Transverse colon (tissue), 4 donors: ENCODE measurements at regions not wholly inside any gene's neighbourhood (a gene's known extent, or its start where the extent isn't known, plus 50 kb on each side); places are given as distances from the start of the nearest gene placed in this dataset.

Source experiments
- DNase-seq: peaks from one replicate; pipeline ENCODE4 v3.0.0-alpha.2; 2019
- H3K27ac ChIP-seq, 4 donors: fragments of 200-600 bp; sonication (generic); 2 replicates each; pipeline ENCODE4 v1.5.1; 2016 to 2018; ENCODE audit warnings: inconsistent platforms in 4 of 4
- H3K27me3 ChIP-seq: fragments of 200-600 bp; sonication (generic); 2 replicates; pipeline ENCODE4 v1.5.1; 2017; ENCODE audit warnings: inconsistent platforms
- H3K36me3 ChIP-seq, 4 donors: fragments of 200-600 bp; sonication (generic); 2 replicates each; pipeline ENCODE4 v1.5.1; 2017 to 2019; ENCODE audit warnings: inconsistent platforms in 4 of 4
- H3K4me1 ChIP-seq, 4 donors: fragments of 200-600 bp; sonication (generic); 2 replicates each; pipeline ENCODE4 v1.5.1; 2017 to 2020; ENCODE audit warnings: inconsistent platforms in 4 of 4
- H3K4me3 ChIP-seq, 4 donors: fragments of 200-600 bp; sonication (generic); 1 replicate in 1 of 4; 2 replicates in 3 of 4; pipeline versions ENCODE4 v1.5.1 to v1.6.1; 2017 to 2019; ENCODE audit warnings: inconsistent platforms in 4 of 4
- H3K9me3 ChIP-seq, 2 donors: fragments of 200-600 bp; sonication (generic); 2 replicates each; pipeline ENCODE4 v1.5.1; 2017 to 2019; ENCODE audit warnings: inconsistent platforms in 2 of 2
- CTCF ChIP-seq, 5 experiments: fragments of 200-600 bp in 3 of 5; fragments of 450-650 bp in 2 of 5; sonication (generic) in 3 of 5; IDR thresholded peaks; 1 replicate in 2 of 5; 2 replicates in 3 of 5; pipeline ENCODE4 v1.5.1; 2016 to 2017; ENCODE audit warnings: antibody characterized with exemption in 5 of 5, inconsistent platforms in 3 of 5, mild to moderate bottlenecking in 2 of 5, moderate library complexity in 1 of 5
- EP300 ChIP-seq: sonication (generic); formaldehyde crosslinking; IDR thresholded peaks from one replicate; pipeline ENCODE4 v1.6.1; 2017; ENCODE audit warnings: antibody characterized with exemption, low read depth
- POLR2A ChIP-seq: fragments of 450-650 bp; IDR thresholded peaks from one replicate; pipeline ENCODE4 v1.6.1; 2016; ENCODE audit warnings: antibody characterized with exemption, mild to moderate bottlenecking, moderate library complexity
- POLR2AphosphoS5 ChIP-seq, 3 donors: sonication (generic); formaldehyde crosslinking; IDR thresholded peaks; one replicate each; pipeline ENCODE4 v1.6.1; 2016; ENCODE audit warnings: antibody characterized with exemption in 3 of 3
- WGBS, 2 donors: methylation state at CpG; one replicate each; pipeline ENCODE4 v1.1.5; 2018; ENCODE audit warnings: low coverage in 1 of 2; 5-methylcytosine and 5-hydroxymethylcytosine counted together
- in situ Hi-C, 4 donors: fragments of 200-750 bp; cut with MboI; loops; one replicate each; pipeline versions ENCODE4 v1.15.0 to v1.15.1; 2017; ENCODE audit warnings: low sequenced_read_pairs in 3 of 4, low pct_ligation_motif_present in 1 of 4, low pct_unique_long_range_greater_than_20kb in 1 of 4
- intact Hi-C: fragments of 100-400 bp; cut with DNase I; formaldehyde crosslinking; loops from one replicate; pipeline ENCODE4 v1.15.1; 2023; ENCODE audit warnings: low total_unique reads

GRCh38 chr13:103157434-103158145 lies 91.4 kb upstream of the SLC10A2 start:
- H3K9me3 ChIP-seq = no peaks in the 10 kb centered on the region
- H3K27ac ChIP-seq = no peak overlapping the region
- no peaks in the 10 kb centered on the region for H3K4me1 ChIP-seq
- DNase-seq = no peak
- H3K27me3 ChIP-seq = no peaks in the 10 kb centered on the region
- no peak overlapping the region for H3K4me3 ChIP-seq
- 53 to 57% methylated on average over 2 of the region's 2 CpGs for WGBS, 2 donors
- in situ Hi-C loops (no loop called here), intact Hi-C loops (no loop called here)
- no peak for TF ChIP-seq EP300
- no peak for TF ChIP-seq POLR2A
- no peak for TF ChIP-seq CTCF (IDR thresholded peaks at IDR 0.05)
- no peak for TF ChIP-seq POLR2AphosphoS5 (IDR thresholded peaks at IDR 0.05)
- H3K36me3 ChIP-seq = no peaks in the 10 kb centered on the region

GRCh38 chr13:103157016-103157415 lies 90.8 kb upstream of the SLC10A2 start:
- H3K36me3 ChIP-seq = no peaks in the 10 kb centered on the region
- no peaks in the 10 kb centered on the region for H3K4me1 ChIP-seq
- H3K27me3 ChIP-seq = no peaks in the 10 kb centered on the region
- no peak for DNase-seq
- no peaks in the 10 kb centered on the region for H3K9me3 ChIP-seq
- no peak overlapping the region for H3K27ac ChIP-seq
- no peak overlapping the region for H3K4me3 ChIP-seq
- 33 to 59% methylated on average over 3 of the region's 3 CpGs for WGBS, 2 donors
- intact Hi-C loops = no loop called here
- TF ChIP-seq EP300 (no peak), CTCF (IDR thresholded peaks at IDR 0.05) (no peak), POLR2AphosphoS5 (IDR thresholded peaks at IDR 0.05) (no peak), POLR2A (no peak)
- in situ Hi-C loops = no loop called here

GRCh38 chr13:103156346-103156998 lies 90.3 kb upstream of the SLC10A2 start:
- H3K9me3 ChIP-seq = no peaks in the 10 kb centered on the region
- intact Hi-C loops (no loop called here), in situ Hi-C loops (no loop called here)
- H3K27me3 ChIP-seq = no peaks in the 10 kb centered on the region
- no peak overlapping the region for H3K4me3 ChIP-seq
- no peaks in the 10 kb centered on the region for H3K36me3 ChIP-seq
- H3K27ac ChIP-seq = no peak overlapping the region
- no peaks in the 10 kb centered on the region for H3K4me1 ChIP-seq
- DNase-seq = no peak
- TF ChIP-seq CTCF (IDR thresholded peaks at IDR 0.05) = no peak
- no peak for TF ChIP-seq EP300
- TF ChIP-seq POLR2AphosphoS5 (IDR thresholded peaks at IDR 0.05) = no peak
- 57 to 69% methylated on average over 3 to 6 of the region's 6 CpGs for WGBS, 2 donors

GRCh38 chr13:103153466-103153865 lies 87.2 kb upstream of the SLC10A2 start:
- intact Hi-C loops (no loop called here), in situ Hi-C loops (no loop called here)
- no peak for DNase-seq
- Histone ChIP-seq H3K9me3 (no peaks in the 10 kb centered on the region), H3K27ac (no peak overlapping the region), H3K4me3 (no peak overlapping the region), H3K27me3 (no peaks in the 10 kb centered on the region), H3K36me3 (no peaks in the 10 kb centered on the region), H3K4me1 (no peaks in the 10 kb centered on the region)
- TF ChIP-seq EP300 (no peak), POLR2A (no peak), POLR2AphosphoS5 (IDR thresholded peaks at IDR 0.05) (no peak)
- WGBS, 2 donors = 39 to 50% methylated on average over 2 of the region's 2 CpGs
